KOPT-K1 (cell line): ENCODE measurements at regions not wholly inside any gene's neighbourhood (a gene's known extent, or its start where the extent isn't known, plus 50 kb on each side); places are given as distances from the start of the nearest gene placed in this dataset.

Source experiments
- H3K27ac ChIP-seq: fragments of 200-600 bp; sonication (generic); 2 replicates; pipeline ENCODE4 v1.5.1; 2016; ENCODE audit warnings: antibody characterized with exemption, mild to moderate bottlenecking, low read depth, low read length; ENCODE audit not compliant: poor library complexity, severe bottlenecking
- H3K36me3 ChIP-seq: fragments of 200-600 bp; sonication (generic); 2 replicates; pipeline ENCODE4 v1.5.1; 2017; ENCODE audit warnings: antibody characterized with exemption, mild to moderate bottlenecking, low read length, moderate library complexity; ENCODE audit not compliant: insufficient read depth
- H3K9me3 ChIP-seq: fragments of 200-600 bp; sonication (generic); 2 replicates; pipeline ENCODE4 v1.5.1; 2017; ENCODE audit warnings: antibody characterized with exemption, low read length, mild to moderate bottlenecking; ENCODE audit not compliant: insufficient read depth, poor library complexity, severe bottlenecking

- no peak overlapping the region for H3K27ac ChIP-seq
- H3K9me3 ChIP-seq: no peaks in the 10 kb centered on the region
- H3K36me3 ChIP-seq: no peaks in the 10 kb centered on the region
Observed at GRCh38 chr1:193712392-193712791, 526.0 kb upstream of the B3GALT2 start.

- Histone ChIP-seq H3K36me3 (no peaks in the 10 kb centered on the region), H3K27ac (no peak overlapping the region), H3K9me3 (no peaks in the 10 kb centered on the region)
Observed at GRCh38 chr1:193709607-193710006, 523.2 kb upstream of the B3GALT2 start.

- no peaks in the 10 kb centered on the region for H3K36me3 ChIP-seq
- no peaks in the 10 kb centered on the region for H3K9me3 ChIP-seq
- no peak overlapping the region for H3K27ac ChIP-seq
Observed at GRCh38 chr1:193707271-193708021, 521.0 kb upstream of the B3GALT2 start.

- H3K9me3 ChIP-seq: no peaks in the 10 kb centered on the region
- H3K27ac ChIP-seq: no peak overlapping the region
- H3K36me3 ChIP-seq: no peaks in the 10 kb centered on the region
Observed at GRCh38 chr1:193706766-193707165, 520.4 kb upstream of the B3GALT2 start.

- no peaks in the 10 kb centered on the region for H3K36me3 ChIP-seq
- no peak overlapping the region for H3K27ac ChIP-seq
Observed at GRCh38 chr1:193705554-193705981, 519.2 kb upstream of the B3GALT2 start.

GRCh38 chr1:193703655-193704054 lies 517.2 kb upstream of the B3GALT2 start:
- H3K27ac ChIP-seq: no peak overlapping the region
- no peaks in the 10 kb centered on the region for H3K9me3 ChIP-seq
- H3K36me3 ChIP-seq: no peaks in the 10 kb centered on the region

More at GRCh38 chr1:193705554-193705981, 519.2 kb upstream of the B3GALT2 start:
- no peaks in the 10 kb centered on the region for H3K9me3 ChIP-seq

GRCh38 chr1:193703121-193703520 lies 516.7 kb upstream of the B3GALT2 start:
- no peaks in the 10 kb centered on the region for H3K36me3 ChIP-seq
- no peak overlapping the region for H3K27ac ChIP-seq
- H3K9me3 ChIP-seq: no peaks in the 10 kb centered on the region

GRCh38 chr1:193701759-193702158 lies 515.3 kb upstream of the B3GALT2 start:
- no peaks in the 10 kb centered on the region for H3K9me3 ChIP-seq
- H3K36me3 ChIP-seq: no peaks in the 10 kb centered on the region
- no peak overlapping the region for H3K27ac ChIP-seq

- Histone ChIP-seq H3K27ac (no peak overlapping the region), H3K36me3 (no peaks in the 10 kb centered on the region)
Observed at GRCh38 chr1:193700710-193701355, 514.4 kb upstream of the B3GALT2 start.

GRCh38 chr1:193699261-193699660 lies 512.8 kb upstream of the B3GALT2 start:
- Histone ChIP-seq H3K9me3 (no peaks in the 10 kb centered on the region), H3K27ac (no peak overlapping the region), H3K36me3 (no peaks in the 10 kb centered on the region)

More at GRCh38 chr1:193700710-193701355, 514.4 kb upstream of the B3GALT2 start:
- no peaks in the 10 kb centered on the region for H3K9me3 ChIP-seq

GRCh38 chr1:193697776-193698175 lies 511.4 kb upstream of the B3GALT2 start:
- H3K27ac ChIP-seq: no peak overlapping the region
- no peaks in the 10 kb centered on the region for H3K9me3 ChIP-seq
- H3K36me3 ChIP-seq: no peaks in the 10 kb centered on the region

- H3K36me3 ChIP-seq: no peaks in the 10 kb centered on the region
- H3K9me3 ChIP-seq: no peaks in the 10 kb centered on the region
Observed at GRCh38 chr1:193697115-193697762, 510.8 kb upstream of the B3GALT2 start.

GRCh38 chr1:193694741-193695140 lies 508.3 kb upstream of the B3GALT2 start:
- no peaks in the 10 kb centered on the region for H3K36me3 ChIP-seq
- H3K27ac ChIP-seq: no peak overlapping the region
- H3K9me3 ChIP-seq: no peaks in the 10 kb centered on the region

More at GRCh38 chr1:193697115-193697762, 510.8 kb upstream of the B3GALT2 start:
- no peak overlapping the region for H3K27ac ChIP-seq

- Histone ChIP-seq H3K27ac (no peak overlapping the region), H3K36me3 (no peaks in the 10 kb centered on the region), H3K9me3 (no peaks in the 10 kb centered on the region)
Observed at GRCh38 chr1:193685986-193686385, 499.6 kb upstream of the B3GALT2 start.

- no peaks in the 10 kb centered on the region for H3K9me3 ChIP-seq
- H3K27ac ChIP-seq: no peak overlapping the region
- H3K36me3 ChIP-seq: no peaks in the 10 kb centered on the region
Observed at GRCh38 chr1:193681422-193681821, 495.0 kb upstream of the B3GALT2 start.
